ENCODE measurements at regions not wholly inside any gene's neighbourhood (a gene's known extent, or its start where the extent isn't known, plus 50 kb on each side); places are given as distances from the start of the nearest gene placed in this dataset.

DNA sequence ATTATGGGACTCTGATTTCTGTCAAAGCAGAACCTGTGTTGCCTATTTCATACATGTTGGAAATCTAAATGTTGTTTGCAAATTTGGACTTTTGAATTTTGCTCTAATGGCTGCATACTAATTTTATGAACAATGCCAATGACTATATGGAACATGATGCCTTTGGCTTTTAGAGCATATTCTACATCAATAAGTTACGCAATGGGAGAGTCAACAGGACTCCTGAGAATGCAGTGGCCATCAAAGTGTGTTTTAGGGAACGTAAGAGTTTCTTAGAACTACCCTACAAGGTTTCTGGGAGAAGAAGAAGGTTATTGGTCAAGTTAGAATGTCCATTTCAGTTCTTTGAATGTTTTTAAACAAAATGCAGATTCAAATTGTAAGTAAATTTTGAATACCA lies 76.1 kb downstream of the SLIT2 start:
- TF ChIP-seq, protein P1, sequence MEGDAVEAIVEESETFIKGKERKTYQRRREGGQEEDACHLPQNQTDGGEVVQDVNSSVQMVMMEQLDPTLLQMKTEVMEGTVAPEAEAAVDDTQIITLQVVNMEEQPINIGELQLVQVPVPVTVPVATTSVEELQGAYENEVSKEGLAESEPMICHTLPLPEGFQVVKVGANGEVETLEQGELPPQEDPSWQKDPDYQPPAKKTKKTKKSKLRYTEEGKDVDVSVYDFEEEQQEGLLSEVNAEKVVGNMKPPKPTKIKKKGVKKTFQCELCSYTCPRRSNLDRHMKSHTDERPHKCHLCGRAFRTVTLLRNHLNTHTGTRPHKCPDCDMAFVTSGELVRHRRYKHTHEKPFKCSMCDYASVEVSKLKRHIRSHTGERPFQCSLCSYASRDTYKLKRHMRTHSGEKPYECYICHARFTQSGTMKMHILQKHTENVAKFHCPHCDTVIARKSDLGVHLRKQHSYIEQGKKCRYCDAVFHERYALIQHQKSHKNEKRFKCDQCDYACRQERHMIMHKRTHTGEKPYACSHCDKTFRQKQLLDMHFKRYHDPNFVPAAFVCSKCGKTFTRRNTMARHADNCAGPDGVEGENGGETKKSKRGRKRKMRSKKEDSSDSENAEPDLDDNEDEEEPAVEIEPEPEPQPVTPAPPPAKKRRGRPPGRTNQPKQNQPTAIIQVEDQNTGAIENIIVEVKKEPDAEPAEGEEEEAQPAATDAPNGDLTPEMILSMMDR (IDR thresholded peaks at IDR 0.05): no peak
- TF ChIP-seq POLR2AphosphoS5 (IDR thresholded peaks at IDR 0.05; ENCODE audit: low read depth, low read length) (no peak), TCF7L2 (IDR thresholded peaks at IDR 0.05; ENCODE audit: low read depth, low read length) (no peak)
- TF ChIP-seq, protein P2, sequence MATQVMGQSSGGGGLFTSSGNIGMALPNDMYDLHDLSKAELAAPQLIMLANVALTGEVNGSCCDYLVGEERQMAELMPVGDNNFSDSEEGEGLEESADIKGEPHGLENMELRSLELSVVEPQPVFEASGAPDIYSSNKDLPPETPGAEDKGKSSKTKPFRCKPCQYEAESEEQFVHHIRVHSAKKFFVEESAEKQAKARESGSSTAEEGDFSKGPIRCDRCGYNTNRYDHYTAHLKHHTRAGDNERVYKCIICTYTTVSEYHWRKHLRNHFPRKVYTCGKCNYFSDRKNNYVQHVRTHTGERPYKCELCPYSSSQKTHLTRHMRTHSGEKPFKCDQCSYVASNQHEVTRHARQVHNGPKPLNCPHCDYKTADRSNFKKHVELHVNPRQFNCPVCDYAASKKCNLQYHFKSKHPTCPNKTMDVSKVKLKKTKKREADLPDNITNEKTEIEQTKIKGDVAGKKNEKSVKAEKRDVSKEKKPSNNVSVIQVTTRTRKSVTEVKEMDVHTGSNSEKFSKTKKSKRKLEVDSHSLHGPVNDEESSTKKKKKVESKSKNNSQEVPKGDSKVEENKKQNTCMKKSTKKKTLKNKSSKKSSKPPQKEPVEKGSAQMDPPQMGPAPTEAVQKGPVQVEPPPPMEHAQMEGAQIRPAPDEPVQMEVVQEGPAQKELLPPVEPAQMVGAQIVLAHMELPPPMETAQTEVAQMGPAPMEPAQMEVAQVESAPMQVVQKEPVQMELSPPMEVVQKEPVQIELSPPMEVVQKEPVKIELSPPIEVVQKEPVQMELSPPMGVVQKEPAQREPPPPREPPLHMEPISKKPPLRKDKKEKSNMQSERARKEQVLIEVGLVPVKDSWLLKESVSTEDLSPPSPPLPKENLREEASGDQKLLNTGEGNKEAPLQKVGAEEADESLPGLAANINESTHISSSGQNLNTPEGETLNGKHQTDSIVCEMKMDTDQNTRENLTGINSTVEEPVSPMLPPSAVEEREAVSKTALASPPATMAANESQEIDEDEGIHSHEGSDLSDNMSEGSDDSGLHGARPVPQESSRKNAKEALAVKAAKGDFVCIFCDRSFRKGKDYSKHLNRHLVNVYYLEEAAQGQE (IDR thresholded peaks at IDR 0.05; ENCODE audit: insufficient read depth in 1 of 2, low read depth in 2 of 2, low read length in 1 of 2): no peak
